PFSK-1 (cell line): ENCODE measurements at regions not wholly inside any gene's neighbourhood (a gene's known extent, or its start where the extent isn't known, plus 50 kb on each side); places are given as distances from the start of the nearest gene placed in this dataset.

Source experiments
- FOXP2 ChIP-seq: optimal IDR thresholded peaks from 2 replicates; pipeline ENCODE3; 2011; ENCODE audit warnings: borderline replicate concordance, control low read depth, inconsistent platforms; ENCODE audit not compliant: insufficient read depth; ENCODE audit errors: extremely low read length, extremely low read depth
- POLR2AphosphoS5 ChIP-seq: IDR thresholded peaks from 2 replicates; pipeline ENCODE4 v1.6.1; 2012; ENCODE audit warnings: low read depth, mild to moderate bottlenecking, control low read depth, low read length, moderate library complexity
- REST ChIP-seq, 2 experiments: IDR thresholded peaks; 2 replicates each; pipeline versions ENCODE4 v1.6.1 to v1.8.0; 2011 to 2012; ENCODE audit warnings: low read depth in 2 of 2, low read length in 2 of 2, control low read depth in 1 of 2, inconsistent platforms in 1 of 2, mild to moderate bottlenecking in 1 of 2, moderate library complexity in 1 of 2; ENCODE audit not compliant: insufficient read depth in 1 of 2
- SIN3A ChIP-seq: IDR thresholded peaks from 2 replicates; pipeline ENCODE4 v1.6.1; 2012; ENCODE audit warnings: mild to moderate bottlenecking, low read length, moderate library complexity, borderline replicate concordance; ENCODE audit not compliant: insufficient read depth
- TAF1 ChIP-seq: IDR thresholded peaks from 2 replicates; pipeline ENCODE4 v1.6.1; 2012; ENCODE audit warnings: low read length, control low read depth, borderline replicate concordance; ENCODE audit not compliant: insufficient read depth

- TF ChIP-seq POLR2AphosphoS5: no peak
- no peak for TF ChIP-seq REST (IDR thresholded peaks at IDR 0.05; ENCODE audit: insufficient read depth in 1 of 2, low read depth in 2 of 2, low read length in 2 of 2)
- TF ChIP-seq TAF1: no peak
- TF ChIP-seq SIN3A: no peak
- no peak for TF ChIP-seq FOXP2
These were observed 1016.8 kb upstream of the ADGRL4 start for GRCh38 chr1:80023358-80023757.
